ENCODE measurements at regions not wholly inside any gene's neighbourhood (a gene's known extent, or its start where the extent isn't known, plus 50 kb on each side); places are given as distances from the start of the nearest gene placed in this dataset.
"Not testable (repeated sequence)": the region's sequence is repeated elsewhere in the genome, so short reads cannot be mapped to it uniquely, and the experiment has no call there.

DNA sequence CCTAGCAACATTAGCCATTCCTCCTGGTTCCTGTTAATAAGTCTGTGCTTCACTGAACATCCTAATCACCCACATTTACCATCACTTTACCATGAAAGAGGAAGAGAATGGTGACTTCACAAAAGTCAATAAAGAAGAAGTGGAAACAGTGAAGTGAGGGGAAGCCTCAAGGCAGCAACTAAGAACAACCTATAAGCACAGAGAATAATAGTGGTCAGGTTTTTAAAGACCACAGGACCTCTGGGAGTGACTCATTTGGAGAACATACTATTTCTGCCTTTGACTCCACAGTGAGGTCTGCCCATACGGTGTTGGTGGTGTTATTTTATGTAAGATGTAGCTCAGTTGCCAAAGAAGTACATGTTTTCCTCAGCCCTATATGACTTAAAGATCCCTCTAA lies 86.0 kb upstream of the TET2 start:
- peak; percentile 92 for DNase-seq

DNA sequence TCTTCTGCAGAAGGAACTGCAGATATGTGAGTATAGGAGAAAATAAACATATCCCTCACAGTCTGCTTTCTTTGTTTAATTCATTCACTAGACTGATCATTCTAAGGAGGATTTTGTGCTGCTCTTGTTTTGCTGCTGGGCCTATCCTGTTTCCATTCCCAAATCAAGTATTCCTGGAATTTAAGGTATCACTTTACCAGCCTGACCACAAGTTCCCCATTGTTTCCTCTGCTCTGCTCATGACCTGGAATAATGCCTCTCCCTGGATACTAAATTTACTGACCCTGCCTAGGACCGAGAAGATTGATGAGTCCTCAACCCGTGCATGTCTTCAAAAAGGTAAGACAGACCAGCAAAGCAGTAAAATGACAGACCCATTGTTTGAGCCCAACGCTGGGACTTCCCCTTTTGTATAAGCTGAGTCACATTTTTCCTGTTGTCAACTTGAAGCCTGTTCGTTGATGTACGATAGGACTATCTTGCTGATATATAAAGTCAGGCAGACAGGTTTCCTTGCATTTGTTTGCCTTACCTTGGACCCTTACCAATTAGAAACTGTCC lies 85.5 kb upstream of the TET2 start:
- DNase-seq, result peak; percentile 86

DNA sequence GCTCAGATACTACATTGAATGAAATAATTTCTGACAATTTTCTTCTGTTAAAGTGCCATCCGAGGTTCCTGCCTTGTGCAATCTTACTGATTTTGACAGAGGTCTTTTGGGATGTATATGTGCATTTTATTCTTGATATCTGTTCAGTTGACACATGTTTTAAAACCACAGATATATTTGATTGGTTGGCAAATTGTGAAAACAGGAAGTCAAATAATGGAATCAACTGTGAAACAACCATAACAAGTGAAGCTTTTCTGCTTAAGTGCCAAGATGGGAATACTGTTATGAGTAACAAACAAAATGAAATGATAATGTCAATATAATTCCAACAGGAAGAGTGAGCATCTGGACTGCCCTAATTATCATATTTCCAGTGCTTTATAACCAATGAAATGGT lies 84.9 kb upstream of the TET2 start:
- DNase-seq, result peak; percentile 28

DNA sequence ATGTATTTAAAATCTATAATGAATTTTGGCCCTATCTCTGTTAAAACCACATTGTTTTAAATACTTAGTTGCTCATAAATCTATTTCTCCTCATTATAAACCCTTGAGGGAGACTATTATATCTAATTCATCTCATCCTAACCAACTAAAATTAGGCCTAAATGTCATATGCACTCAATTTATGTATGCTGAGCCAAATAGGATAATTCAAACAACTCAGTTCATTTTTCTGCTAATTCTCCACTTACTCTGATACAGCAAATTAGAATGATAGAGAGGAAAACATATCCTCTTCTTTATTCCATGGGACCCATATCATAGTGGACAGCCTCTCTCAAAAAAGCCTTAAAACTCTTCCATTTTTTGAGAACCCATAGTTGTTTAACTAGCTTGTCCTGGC lies 80.3 kb upstream of the TET2 start:
- no peak for DNase-seq

DNA sequence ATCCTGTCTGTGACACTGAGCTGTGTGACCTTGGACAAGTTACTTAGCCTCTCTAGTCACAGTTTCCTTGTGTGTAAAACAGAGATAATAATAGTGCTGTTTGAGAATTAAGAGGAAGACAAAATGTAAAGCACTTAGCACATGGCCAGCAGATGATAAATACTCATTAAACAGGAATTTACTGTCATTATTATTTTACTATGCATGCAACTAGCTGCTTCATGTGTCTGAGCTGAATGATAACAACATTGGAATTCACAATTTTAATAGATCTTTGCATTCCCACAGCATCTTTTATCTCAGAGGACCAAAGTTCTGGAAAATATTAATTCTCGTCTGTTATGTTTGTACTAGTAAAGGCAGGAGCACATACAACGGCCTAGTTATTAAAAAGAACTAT lies 79.2 kb upstream of the TET2 start:
- DNase-seq, result no peak

DNA sequence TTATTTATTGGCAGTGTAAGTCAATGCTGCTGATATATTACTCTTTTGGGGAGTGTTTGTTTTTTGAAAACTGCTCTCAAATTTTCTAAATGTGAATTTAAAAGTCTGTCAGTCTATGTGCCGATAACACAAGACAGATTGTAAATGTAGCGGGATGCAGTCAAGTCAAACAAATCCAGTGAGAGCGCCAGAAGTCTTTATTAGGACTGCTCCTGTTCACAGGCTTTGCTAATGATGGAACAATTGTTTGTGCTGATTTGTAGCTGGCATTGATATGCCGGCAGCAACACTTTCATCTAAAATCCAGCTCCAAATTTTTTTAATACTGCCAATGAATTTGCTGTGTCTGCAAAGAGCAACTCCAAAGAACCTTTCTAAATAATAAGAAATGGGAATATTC lies 78.7 kb upstream of the TET2 start:
- DNase-seq, result no peak

DNA sequence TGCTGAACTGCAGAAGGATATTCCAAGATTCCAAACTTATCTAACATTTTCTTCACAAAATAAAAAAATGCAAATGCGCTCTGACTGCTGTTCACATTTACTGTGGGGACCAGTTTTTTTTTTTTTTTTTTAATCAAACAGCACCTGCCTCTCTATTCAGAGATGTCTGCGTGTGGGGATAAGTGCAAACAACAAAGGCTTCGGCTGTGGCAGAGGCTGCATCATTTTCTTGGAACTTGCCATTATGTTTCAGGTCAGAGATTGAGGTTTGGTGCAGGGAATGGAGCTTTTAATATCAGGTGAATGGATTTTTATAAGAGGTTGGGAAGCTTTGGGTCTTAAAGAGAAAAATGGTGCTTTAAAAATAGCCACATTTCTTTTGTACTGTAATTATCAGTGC lies 78.2 kb upstream of the TET2 start:
- DNase-seq, result no peak

DNA sequence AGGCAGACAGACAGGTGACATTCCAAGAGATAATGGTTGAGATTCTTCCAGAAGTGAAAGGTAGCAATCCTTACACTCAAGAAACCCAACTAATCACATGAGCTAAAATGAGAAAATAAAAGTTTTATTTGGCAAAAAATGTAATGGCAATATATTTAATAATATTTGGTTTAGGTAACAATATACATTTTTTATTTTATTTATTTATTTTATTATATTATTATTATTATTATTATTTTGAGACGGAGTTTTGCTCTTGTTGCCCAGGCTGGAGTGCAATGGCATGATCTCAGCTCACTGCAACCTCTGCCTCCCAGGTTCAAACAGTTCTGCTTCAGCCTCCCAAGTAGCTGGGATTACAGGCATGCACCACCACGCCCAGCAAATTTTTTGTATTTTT lies 74.6 kb upstream of the TET2 start:
- not testable (repeated sequence) for DNase-seq

DNA sequence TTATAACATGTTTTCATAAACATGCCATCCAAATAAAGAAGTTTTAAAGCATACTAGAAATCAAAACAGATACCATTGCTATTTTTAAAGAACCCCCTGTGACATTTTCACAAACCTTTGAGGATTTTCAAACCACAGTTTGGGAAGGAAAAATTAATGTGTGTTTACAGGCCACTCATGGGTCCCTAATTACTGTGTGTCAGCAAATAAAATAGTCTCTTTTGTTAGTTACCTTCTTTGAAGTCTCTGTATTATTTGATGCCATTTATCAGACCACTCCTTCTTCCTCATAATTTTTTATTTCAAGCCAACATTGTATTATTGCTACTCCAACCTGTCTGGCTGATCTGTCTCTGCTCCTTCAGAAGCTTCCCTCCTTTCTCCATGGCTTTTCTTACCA lies 72.6 kb upstream of the TET2 start:
- no peak for DNase-seq

DNA sequence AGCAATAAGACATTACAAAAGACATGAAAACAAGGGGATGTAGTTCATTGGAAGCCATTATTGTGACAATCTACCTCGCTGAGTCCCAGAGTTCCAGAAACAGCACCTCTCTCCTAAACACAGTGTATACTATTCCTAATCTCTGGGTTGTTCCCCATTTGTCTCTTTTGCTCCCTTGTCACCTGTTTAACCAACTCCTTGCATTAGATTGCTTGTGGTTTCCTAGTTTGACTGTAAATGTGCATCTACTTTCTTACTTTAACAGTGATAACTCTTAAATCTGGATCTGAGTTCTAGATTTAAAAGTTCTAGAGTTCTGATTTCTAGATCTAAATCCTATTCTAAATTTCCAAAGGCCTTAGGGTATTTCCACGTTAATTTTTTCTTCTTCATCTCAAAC lies 71.6 kb upstream of the TET2 start:
- DNase-seq, result no peak

DNA sequence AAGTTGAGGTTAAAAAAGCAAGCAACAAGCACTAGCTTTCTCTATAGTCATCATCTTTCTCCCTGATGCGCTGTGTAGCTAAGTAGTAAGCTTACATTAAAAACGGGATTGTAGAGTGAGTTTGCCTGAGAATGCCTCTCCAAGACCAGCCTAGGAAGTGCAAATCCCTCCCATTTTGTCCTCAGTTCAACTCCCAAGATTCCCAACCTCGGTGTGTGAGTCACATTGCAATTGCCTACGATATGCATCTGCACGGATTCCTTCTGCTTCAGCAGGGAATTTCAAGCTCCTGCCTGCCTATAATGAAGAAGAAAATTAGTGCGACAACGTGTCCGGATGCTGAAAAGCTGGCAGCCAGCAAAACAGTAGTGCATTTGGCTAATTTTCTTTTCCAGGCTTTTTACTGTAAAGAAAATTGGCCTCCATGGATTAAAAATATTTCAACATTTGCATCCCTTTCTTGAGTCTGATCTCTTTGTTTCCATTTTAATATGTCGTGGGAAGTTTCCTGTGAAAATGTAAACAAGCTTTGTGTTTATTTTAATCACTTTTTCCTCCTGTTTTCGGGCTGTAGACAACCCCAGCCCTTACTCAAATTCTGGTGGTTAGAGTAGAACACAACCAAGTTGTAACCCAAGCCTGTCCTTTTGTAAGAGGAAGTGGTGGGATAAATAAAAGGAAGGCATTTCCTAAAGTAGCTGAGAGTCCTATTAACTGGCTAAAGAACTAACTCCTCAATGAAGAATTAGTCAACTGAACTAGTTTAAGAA lies 58.4 kb upstream of the TET2 start:
- DNase-seq, result no peak

DNA sequence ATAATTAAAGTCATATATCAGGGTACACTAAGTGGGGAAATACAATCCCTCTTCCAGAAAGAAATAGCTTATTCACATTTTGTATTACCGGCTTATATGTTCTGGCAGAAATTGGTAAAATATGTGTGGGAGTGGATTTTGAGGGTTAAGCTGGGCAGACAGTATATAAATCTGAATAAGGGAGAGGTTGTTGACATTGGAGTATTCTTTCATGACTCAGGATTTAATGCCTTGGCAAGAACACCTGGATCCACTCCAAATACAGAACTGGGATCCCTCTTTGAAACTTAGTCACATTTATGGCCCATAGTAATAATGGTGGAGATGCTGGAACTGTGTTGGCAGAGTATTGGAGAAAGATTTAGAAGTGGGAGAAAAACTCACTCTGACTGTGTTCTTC lies 54.3 kb upstream of the TET2 start:
- DNase-seq, result no peak

DNA sequence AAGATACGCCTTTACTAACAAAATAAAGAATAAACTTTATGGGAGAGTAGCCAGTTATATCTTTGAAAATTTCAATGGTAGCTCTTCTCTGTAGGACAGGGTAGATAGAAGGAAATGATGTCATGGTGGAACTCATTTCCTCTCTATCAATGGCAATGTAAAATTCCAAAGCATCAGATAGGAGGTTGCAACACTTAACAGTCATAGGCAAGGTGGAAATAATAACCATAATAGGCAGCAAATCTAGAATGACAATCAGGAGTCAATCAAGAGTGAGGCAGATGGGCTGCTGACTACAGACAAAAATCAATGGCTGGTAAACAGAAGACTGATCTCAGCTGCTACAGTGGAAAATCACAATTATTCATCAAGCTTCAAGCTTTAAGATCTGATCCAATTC lies 53.9 kb upstream of the TET2 start:
- DNase-seq, result no peak

DNA sequence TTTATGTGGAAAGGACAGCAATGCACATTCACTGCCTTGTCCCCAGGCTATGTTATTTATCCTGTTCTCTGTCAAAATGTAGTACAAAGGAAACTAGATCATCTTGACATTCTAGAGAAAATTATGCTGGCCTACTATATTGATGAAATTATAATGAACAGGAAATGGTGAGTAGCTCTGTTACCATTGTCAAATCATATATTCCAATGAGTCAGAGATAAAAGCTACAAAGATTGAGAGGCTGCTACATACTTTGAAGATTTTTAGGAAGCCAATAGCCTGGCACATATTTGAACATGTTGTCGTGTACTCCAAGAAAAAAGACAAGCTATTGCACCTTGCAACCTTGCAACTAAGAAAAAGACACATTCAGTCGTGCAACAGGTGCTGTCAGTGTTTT lies 52.7 kb upstream of the TET2 start:
- no peak for DNase-seq

Measured in activated CD4-positive, alpha-beta T cell treated with anti-CD3 and anti-CD28 coated beads, Interleukin-10, Interleukin-2, amounts not matched to agents 100 ng/mL and 50 ng/mL, durations not matched to agents 16 hours and 8 hours (primary cell).